K562 (cell line): ENCODE measurements at regions not wholly inside any gene's neighbourhood (a gene's known extent, or its start where the extent isn't known, plus 50 kb on each side); places are given as distances from the start of the nearest gene placed in this dataset.

ENCODE experiments used
- ATAC-seq: fragments of 200-7000 bp; cut with Tn5 transposase; 3 replicates; pipeline ENCODE4 v1.9.1; 2020; ENCODE audit warnings: moderate library complexity
- BruUV-seq: library from RNA; stranded (reverse); fragments of 400-500 nt; replicated peaks from 2 replicates; lab custom pipeline; 2021; lab: Mats Ljungman, UMichigan
- CTCF ChIA-PET: fragments of 300-600 bp; formaldehyde crosslinking; extraction: SDS; loops from one replicate; lab custom pipeline; 2021; ENCODE audit warnings: low intra/inter-chr PET ratio; lab: Yijun Ruan, JAX
- POLR2A ChIA-PET: fragments of 300-600, 350-650 bp; sonication (Branson Sonifier 250); formaldehyde crosslinking; extraction: SDS; loops from one replicate; lab custom pipeline; 2021; ENCODE audit warnings: antibody characterized with exemption, inconsistent platforms; lab: Yijun Ruan, JAX
- DNase-seq, 4 experiments: peaks; one replicate each; pipeline versions ENCODE4 v3.0.0 to v3.0.0-alpha.2; 2011 to 2018; ENCODE audit warnings: low spot score in 3 of 4, mixed read lengths in 3 of 4; ENCODE audit errors: extremely low read depth in 1 of 4
- FAIRE-seq: peaks from 2 replicates; lab custom pipeline; 2011; peaks lifted over from hg19 to GRCh38; lab: Jason Lieb, UNC
- H2AFZ ChIP-seq: 2 replicates; pipeline ENCODE4 v1.6.0; 2011; ENCODE audit warnings: low read depth, low read length, control low read depth, inconsistent platforms
- H3K27ac ChIP-seq: fragments of 200-600 bp; 3 replicates; pipeline ENCODE4 v1.8.0; 2011; ENCODE audit warnings: low read depth, mild to moderate bottlenecking, control low read depth, inconsistent platforms, low read length, moderate library complexity, mixed read lengths; ENCODE audit errors: extremely low read depth
- H3K27me3 ChIP-seq, 2 experiments: fragments of 300-600 bp in 1 of 2; 2 replicates in 1 of 2; 3 replicates in 1 of 2; pipeline versions ENCODE4 v1.6.0 to v1.8.0; 2011; ENCODE audit warnings: inconsistent platforms in 2 of 2, low read length in 2 of 2, mild to moderate bottlenecking in 1 of 2, mixed read lengths in 1 of 2, moderate library complexity in 1 of 2; ENCODE audit not compliant: control insufficient read depth in 2 of 2, insufficient read depth in 2 of 2
- H3K36me3 ChIP-seq: fragments of 300-600 bp; 3 replicates; pipeline ENCODE4 v1.8.0; 2011; ENCODE audit warnings: mild to moderate bottlenecking, low read length, inconsistent platforms; ENCODE audit not compliant: control insufficient read depth, insufficient read depth
- H3K4me1 ChIP-seq, 2 experiments: fragments of 200-600 bp in 1 of 2; replicated peaks in 1 of 2; 2 replicates in 1 of 2; 3 replicates in 1 of 2; pipeline versions ENCODE4 v1.5.1 to v1.8.0; 2011; ENCODE audit warnings: inconsistent platforms in 2 of 2, low read length in 2 of 2, mild to moderate bottlenecking in 1 of 2, mixed read lengths in 1 of 2, moderate library complexity in 1 of 2; ENCODE audit not compliant: control insufficient read depth in 2 of 2, insufficient read depth in 2 of 2
- H3K4me2 ChIP-seq: 2 replicates; pipeline ENCODE4 v1.6.1; 2011; ENCODE audit warnings: low read length, control low read depth, inconsistent platforms, mixed read lengths; ENCODE audit not compliant: insufficient read depth
- H3K4me3 ChIP-seq: fragments of 200-600 bp; sonication (generic), shearing (Covaris generic); 2 replicates; pipeline ENCODE4 v1.5.1; 2016; ENCODE audit warnings: control low read depth, inconsistent platforms
- H3K79me2 ChIP-seq: fragments of 200-600 bp; 3 replicates; pipeline ENCODE4 v1.8.0; 2011; ENCODE audit warnings: low read length, inconsistent platforms; ENCODE audit not compliant: control insufficient read depth, insufficient read depth
- H3K9ac ChIP-seq, 2 experiments: 2 replicates each; pipeline versions ENCODE4 v1.6.0 to v1.6.1; 2011; ENCODE audit warnings: low read depth in 2 of 2, low read length in 2 of 2, control low read depth in 1 of 2, inconsistent platforms in 1 of 2, mild to moderate bottlenecking in 1 of 2, mixed read lengths in 1 of 2; ENCODE audit not compliant: insufficient read depth in 1 of 2
- H3K9me1 ChIP-seq: one replicate; pipeline ENCODE4 v1.6.0; 2011; ENCODE audit warnings: inconsistent platforms, mild to moderate bottlenecking, low read length, moderate library complexity; ENCODE audit not compliant: control insufficient read depth, insufficient read depth
- H3K9me3 ChIP-seq: replicated peaks from 2 replicates; pipeline ENCODE4 v1.5.1; 2011; ENCODE audit warnings: low read depth, low read length, inconsistent platforms; ENCODE audit not compliant: control insufficient read depth, insufficient read depth
- H4K20me1 ChIP-seq: replicated peaks from 2 replicates; pipeline ENCODE4 v1.6.1; 2011; ENCODE audit warnings: low read length, inconsistent platforms, mixed read lengths; ENCODE audit not compliant: control insufficient read depth, insufficient read depth
- DEAF1 ChIP-seq: fragments of 450-650 bp; formaldehyde crosslinking; IDR thresholded peaks from 2 replicates; pipeline ENCODE4 v1.4.0; 2020; ENCODE audit warnings: mild to moderate bottlenecking, moderate library complexity
- E2F5 ChIP-seq: sonication (generic); formaldehyde crosslinking; IDR thresholded peaks from 2 replicates; pipeline ENCODE4 v1.8.0; 2022; ENCODE audit warnings: mild to moderate bottlenecking, missing genetic modification reagents
- E2F8 ChIP-seq: fragments of 450-650 bp; IDR thresholded peaks from 2 replicates; pipeline ENCODE4 v1.7.1; 2018; ENCODE audit warnings: mild to moderate bottlenecking, low read depth; ENCODE audit not compliant: partially characterized antibody
- FOSL1 ChIP-seq: fragments of 200-800 bp; sonication (Bioruptor generic); conservative IDR thresholded peaks from 2 replicates; pipeline ENCODE4 v1.6.1; 2016; ENCODE audit warnings: missing genetic modification characterization, missing compliant biosample characterization
- FOXJ3 ChIP-seq: sonication (generic); formaldehyde crosslinking; IDR thresholded peaks from 2 replicates; pipeline ENCODE4 v1.4.0; 2020; ENCODE audit warnings: mild to moderate bottlenecking, missing genetic modification reagents
- PCBP2 ChIP-seq: fragments of 200-400 bp; formaldehyde crosslinking; IDR thresholded peaks from 2 replicates; pipeline ENCODE4 v1.6.1; 2018; ENCODE audit warnings: low read length, low read depth, mild to moderate bottlenecking, moderate library complexity; ENCODE audit not compliant: poor library complexity, severe bottlenecking
- RAD51 ChIP-seq: fragments of 450-650 bp; IDR thresholded peaks from 2 replicates; pipeline ENCODE4 v1.7.1; 2016; ENCODE audit warnings: low read depth, mild to moderate bottlenecking, borderline replicate concordance
- RBM14 ChIP-seq: fragments of 200-400 bp; formaldehyde crosslinking; IDR thresholded peaks from 2 replicates; pipeline ENCODE4 v1.6.1; 2018; ENCODE audit warnings: low read depth, mild to moderate bottlenecking, low read length, moderate library complexity, borderline replicate concordance; ENCODE audit not compliant: insufficient read depth
- SRF ChIP-seq, 2 experiments: fragments of 250-450, 450-650 bp in 1 of 2; sonication (Bioruptor Pico) in 1 of 2; sonication (generic) in 1 of 2; formaldehyde crosslinking; IDR thresholded peaks; 2 replicates each; pipeline versions ENCODE4 v1.5.0 to v1.5.1; 2020 to 2022; ENCODE audit warnings: mild to moderate bottlenecking in 1 of 2, missing genetic modification reagents in 1 of 2
- ZMIZ1 ChIP-seq, 2 experiments: fragments of 150-350 bp in 1 of 2; IDR thresholded peaks; 2 replicates each; pipeline ENCODE4 v1.6.1; 2012 to 2016; ENCODE audit warnings: low read depth in 2 of 2, low read length in 2 of 2, mild to moderate bottlenecking in 1 of 2, moderate library complexity in 1 of 2
- ZNF174 ChIP-seq: fragments of 250-450 bp; sonication (Bioruptor Pico); IDR thresholded peaks from 2 replicates; pipeline ENCODE4 v1.4.0; 2020; ENCODE audit warnings: mild to moderate bottlenecking
- ZNF184 ChIP-seq: sonication (generic); formaldehyde crosslinking; IDR thresholded peaks from 2 replicates; pipeline ENCODE4 v1.5.0; 2020; ENCODE audit warnings: missing genetic modification reagents
- ZNF583 ChIP-seq: fragments of 250-450 bp; sonication (Bioruptor Pico); IDR thresholded peaks from 2 replicates; pipeline ENCODE4 v1.4.0; 2020
- ZNF644 ChIP-seq: fragments of 200-800 bp; sonication (Bioruptor generic); IDR thresholded peaks from 2 replicates; pipeline ENCODE4 v1.6.1; 2016; ENCODE audit warnings: low read depth, missing genetic modification characterization, missing compliant biosample characterization
- WGBS: fragments of 100-300 bp; shearing (Covaris generic); methylation state at CpG from one replicate; pipeline ENCODE4 v1.1.6; 2016; ENCODE audit warnings: low coverage, mixed read lengths; ENCODE audit not compliant: insufficient coverage; ENCODE audit errors: missing lambda C conversion rate; 5-methylcytosine and 5-hydroxymethylcytosine counted together
- in situ Hi-C: fragments of 300-500 bp; cut with MboI; formaldehyde crosslinking; loops from 4 replicates; pipeline ENCODE4 v1.15.0; 2018; ENCODE audit warnings: inconsistent platforms, mixed read lengths
- intact Hi-C: fragments of 100-400 bp; cut with micrococcal nuclease; formaldehyde crosslinking; loops from 2 replicates; pipeline ENCODE4 v1.14.2; 2022

- in situ Hi-C loops: no loop called here
- CTCF ChIA-PET: no interaction called here
- no peak for TF ChIP-seq ZMIZ1 (IDR thresholded peaks at IDR 0.05; ENCODE audit: low read depth in 2 of 2, low read length in 2 of 2)
- no peak for TF ChIP-seq ZNF644 (tag)
- no peak for TF ChIP-seq RBM14
- TF ChIP-seq E2F8: no peak
- no peak for TF ChIP-seq ZNF184 (CRISPR knock-in tag)
- TF ChIP-seq FOSL1 (tag): no peak
- TF ChIP-seq FOXJ3 (CRISPR knock-in tag): no peak
- no peak for TF ChIP-seq RAD51
- no peak for TF ChIP-seq E2F5 (CRISPR knock-in tag)
- no peak for TF ChIP-seq SRF (CRISPR knock-in tag; IDR thresholded peaks at IDR 0.05)
- TF ChIP-seq ZNF583 (CRISPR knock-in tag): no peak
- no peak for TF ChIP-seq PCBP2
- TF ChIP-seq ZNF174 (CRISPR knock-in tag): no peak
- TF ChIP-seq DEAF1: no peak
Observed at GRCh38 chr2:121038031-121038430, 247.0 kb downstream of the TFCP2L1 start.

More at GRCh38 chr2:121038031-121038430, 247.0 kb downstream of the TFCP2L1 start:
- peaks cover 6 to 34% of the 10 kb centered on the region in 2 experiments; a peak in 4 of 5 replicates for H3K27me3 ChIP-seq
- H4K20me1 ChIP-seq: no peaks in the 10 kb centered on the region
- no peak overlapping the region for H3K27ac ChIP-seq
- H3K9ac ChIP-seq: no peak overlapping the region
- H3K36me3 ChIP-seq: no peaks in the 10 kb centered on the region
- POLR2A ChIA-PET: interaction anchor here (0.7 kb wide), 1 partner anchor 216 kb away, joined by 4 read pairs; no protein-coding TSS in a partner anchor
- DNase-seq (no peak), ATAC-seq (no peak), FAIRE-seq (no peak)
- H3K79me2 ChIP-seq: no peaks in the 10 kb centered on the region
- no peak overlapping the region for H2AFZ ChIP-seq
- BruUV-seq: no TSS peak
- WGBS: 0% methylated on average over 7 of the region's 7 CpGs
- H3K4me2 ChIP-seq: no peak overlapping the region
- H3K4me1 ChIP-seq: no peaks in the 10 kb centered on the region
- intact Hi-C loops: no loop called here
- H3K9me1 ChIP-seq: peaks cover 3% of the 10 kb centered on the region
- no peak overlapping the region for H3K4me3 ChIP-seq
- no peaks in the 10 kb centered on the region for H3K9me3 ChIP-seq
